ENCODE measurements at regions not wholly inside any gene's neighbourhood (a gene's known extent, or its start where the extent isn't known, plus 50 kb on each side); places are given as distances from the start of the nearest gene placed in this dataset.

GRCh38 chr22:47605441-47605840, 843.0 kb downstream of the TBC1D22A start:
- Histone ChIP-seq H3K27me3 (ENCODE audit: control insufficient read depth, insufficient read depth, low read length) (no peaks in the 10 kb centered on the region), H3K36me3 (ENCODE audit: control insufficient read depth, insufficient read depth, low read length) (no peaks in the 10 kb centered on the region), H3K4me3 (ENCODE audit: low read depth, low read length) (no peak overlapping the region)
- no peak for DNase-seq (ENCODE audit: low read depth)
- no peak for TF ChIP-seq CTCF (IDR thresholded peaks at IDR 0.05; ENCODE audit: insufficient read depth, low read length, severe bottlenecking)
- FAIRE-seq: no peak

GRCh38 chr22:47604563-47604962, 842.1 kb downstream of the TBC1D22A start:
- no peak for TF ChIP-seq CTCF (IDR thresholded peaks at IDR 0.05; ENCODE audit: insufficient read depth, low read length, severe bottlenecking)
- Histone ChIP-seq H3K4me3 (ENCODE audit: low read depth, low read length) (no peak overlapping the region), H3K36me3 (ENCODE audit: control insufficient read depth, insufficient read depth, low read length) (no peaks in the 10 kb centered on the region), H3K27me3 (ENCODE audit: control insufficient read depth, insufficient read depth, low read length) (no peaks in the 10 kb centered on the region)
- FAIRE-seq (no peak), DNase-seq (ENCODE audit: low read depth) (no peak)

GRCh38 chr22:47602732-47603131, 840.3 kb downstream of the TBC1D22A start:
- TF ChIP-seq CTCF (IDR thresholded peaks at IDR 0.05; ENCODE audit: insufficient read depth, low read length, severe bottlenecking): no peak
- Histone ChIP-seq H3K36me3 (ENCODE audit: control insufficient read depth, insufficient read depth, low read length) (no peaks in the 10 kb centered on the region), H3K27me3 (ENCODE audit: control insufficient read depth, insufficient read depth, low read length) (no peaks in the 10 kb centered on the region), H3K4me3 (ENCODE audit: low read depth, low read length) (no peak overlapping the region)
- DNase-seq (ENCODE audit: low read depth): no peak
- no peak for FAIRE-seq

- no peaks in the 10 kb centered on the region for H3K27me3 ChIP-seq (ENCODE audit: control insufficient read depth, insufficient read depth, low read length)
- no peak for TF ChIP-seq CTCF (IDR thresholded peaks at IDR 0.05; ENCODE audit: insufficient read depth, low read length, severe bottlenecking)
- DNase-seq (ENCODE audit: low read depth): no peak
- peak; percentile 79 for FAIRE-seq
- H3K4me3 ChIP-seq (ENCODE audit: low read depth, low read length): no peak overlapping the region
- H3K36me3 ChIP-seq (ENCODE audit: control insufficient read depth, insufficient read depth, low read length): no peaks in the 10 kb centered on the region
Measured at GRCh38 chr22:47601666-47602065, 839.2 kb downstream of the TBC1D22A start.

- DNase-seq (ENCODE audit: low read depth) (no peak), FAIRE-seq (no peak)
- no peaks in the 10 kb centered on the region for H3K27me3 ChIP-seq (ENCODE audit: control insufficient read depth, insufficient read depth, low read length)
Measured at GRCh38 chr22:47600791-47601625, 838.6 kb downstream of the TBC1D22A start.

More at GRCh38 chr22:47600791-47601625, 838.6 kb downstream of the TBC1D22A start:
- Histone ChIP-seq H3K36me3 (ENCODE audit: control insufficient read depth, insufficient read depth, low read length) (no peaks in the 10 kb centered on the region), H3K4me3 (ENCODE audit: low read depth, low read length) (no peak overlapping the region)
- no peak for TF ChIP-seq CTCF (IDR thresholded peaks at IDR 0.05; ENCODE audit: insufficient read depth, low read length, severe bottlenecking)

All from bronchial epithelial cell (primary cell).